ENCODE measurements at regions not wholly inside any gene's neighbourhood (a gene's known extent, or its start where the extent isn't known, plus 50 kb on each side); places are given as distances from the start of the nearest gene placed in this dataset.

- TF ChIP-seq RAD21 (conservative IDR thresholded peaks at IDR 0.05) = no peak
- TF ChIP-seq, protein P1, sequence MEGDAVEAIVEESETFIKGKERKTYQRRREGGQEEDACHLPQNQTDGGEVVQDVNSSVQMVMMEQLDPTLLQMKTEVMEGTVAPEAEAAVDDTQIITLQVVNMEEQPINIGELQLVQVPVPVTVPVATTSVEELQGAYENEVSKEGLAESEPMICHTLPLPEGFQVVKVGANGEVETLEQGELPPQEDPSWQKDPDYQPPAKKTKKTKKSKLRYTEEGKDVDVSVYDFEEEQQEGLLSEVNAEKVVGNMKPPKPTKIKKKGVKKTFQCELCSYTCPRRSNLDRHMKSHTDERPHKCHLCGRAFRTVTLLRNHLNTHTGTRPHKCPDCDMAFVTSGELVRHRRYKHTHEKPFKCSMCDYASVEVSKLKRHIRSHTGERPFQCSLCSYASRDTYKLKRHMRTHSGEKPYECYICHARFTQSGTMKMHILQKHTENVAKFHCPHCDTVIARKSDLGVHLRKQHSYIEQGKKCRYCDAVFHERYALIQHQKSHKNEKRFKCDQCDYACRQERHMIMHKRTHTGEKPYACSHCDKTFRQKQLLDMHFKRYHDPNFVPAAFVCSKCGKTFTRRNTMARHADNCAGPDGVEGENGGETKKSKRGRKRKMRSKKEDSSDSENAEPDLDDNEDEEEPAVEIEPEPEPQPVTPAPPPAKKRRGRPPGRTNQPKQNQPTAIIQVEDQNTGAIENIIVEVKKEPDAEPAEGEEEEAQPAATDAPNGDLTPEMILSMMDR (IDR thresholded peaks at IDR 0.05; ENCODE audit: poor library complexity, severe bottlenecking) = no peak
- TF ChIP-seq POLR2AphosphoS5 (IDR thresholded peaks at IDR 0.05) = no peak
Measured at GRCh38 chr11:105274631-105275030, 135.1 kb upstream of the CARD18 start.
